ENCODE measurements at regions not wholly inside any gene's neighbourhood (a gene's known extent, or its start where the extent isn't known, plus 50 kb on each side); places are given as distances from the start of the nearest gene placed in this dataset.

DNA sequence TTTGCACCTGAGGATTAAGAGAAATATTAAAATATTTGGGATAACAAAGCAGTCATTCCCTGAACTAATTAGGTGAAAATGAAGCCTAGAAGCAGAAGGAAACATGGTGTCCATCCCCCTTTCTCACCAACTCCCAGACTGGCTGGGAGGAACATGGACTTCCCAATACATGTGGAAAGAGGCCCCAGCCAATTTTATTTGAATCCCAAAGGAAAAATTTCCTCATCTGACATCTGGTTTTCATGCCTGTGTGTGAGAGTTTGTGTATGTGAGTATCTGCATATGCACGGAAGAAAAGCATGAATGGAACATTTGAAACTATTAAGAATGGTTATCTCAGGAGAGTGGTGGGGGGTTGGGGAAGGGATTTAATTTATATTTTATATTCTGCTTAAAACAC lies 84.3 kb downstream of the COPS8 start:
- TF ChIP-seq, protein P1, sequence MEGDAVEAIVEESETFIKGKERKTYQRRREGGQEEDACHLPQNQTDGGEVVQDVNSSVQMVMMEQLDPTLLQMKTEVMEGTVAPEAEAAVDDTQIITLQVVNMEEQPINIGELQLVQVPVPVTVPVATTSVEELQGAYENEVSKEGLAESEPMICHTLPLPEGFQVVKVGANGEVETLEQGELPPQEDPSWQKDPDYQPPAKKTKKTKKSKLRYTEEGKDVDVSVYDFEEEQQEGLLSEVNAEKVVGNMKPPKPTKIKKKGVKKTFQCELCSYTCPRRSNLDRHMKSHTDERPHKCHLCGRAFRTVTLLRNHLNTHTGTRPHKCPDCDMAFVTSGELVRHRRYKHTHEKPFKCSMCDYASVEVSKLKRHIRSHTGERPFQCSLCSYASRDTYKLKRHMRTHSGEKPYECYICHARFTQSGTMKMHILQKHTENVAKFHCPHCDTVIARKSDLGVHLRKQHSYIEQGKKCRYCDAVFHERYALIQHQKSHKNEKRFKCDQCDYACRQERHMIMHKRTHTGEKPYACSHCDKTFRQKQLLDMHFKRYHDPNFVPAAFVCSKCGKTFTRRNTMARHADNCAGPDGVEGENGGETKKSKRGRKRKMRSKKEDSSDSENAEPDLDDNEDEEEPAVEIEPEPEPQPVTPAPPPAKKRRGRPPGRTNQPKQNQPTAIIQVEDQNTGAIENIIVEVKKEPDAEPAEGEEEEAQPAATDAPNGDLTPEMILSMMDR (IDR thresholded peaks at IDR 0.05), result no peak
- TF ChIP-seq YY1 (IDR thresholded peaks at IDR 0.05; ENCODE audit: low read depth) (no peak), EZH2phosphoT487 (IDR thresholded peaks at IDR 0.05; ENCODE audit: borderline replicate concordance, low read depth) (no peak), GABPA (IDR thresholded peaks at IDR 0.05; ENCODE audit: low read depth) (no peak), NFIC (IDR thresholded peaks at IDR 0.05; ENCODE audit: borderline replicate concordance) (no peak), RFX5 (IDR thresholded peaks at IDR 0.05; ENCODE audit: low read length) (no peak), POLR2AphosphoS5 (IDR thresholded peaks at IDR 0.05; ENCODE audit: low read depth, low read length) (no peak), SMC3 (IDR thresholded peaks at IDR 0.05; ENCODE audit: low read depth, low read length) (no peak), EP300 (IDR thresholded peaks at IDR 0.05; ENCODE audit: borderline replicate concordance in 1 of 2, low read depth in 1 of 2, low read length in 1 of 2) (no peak), MEF2A (IDR thresholded peaks at IDR 0.05; ENCODE audit: borderline replicate concordance, low read depth) (no peak), NRF1 (IDR thresholded peaks at IDR 0.05; ENCODE audit: low read depth, low read length) (no peak), CHD2 (IDR thresholded peaks at IDR 0.05; ENCODE audit: low read length, partially characterized antibody) (no peak), RAD21 (IDR thresholded peaks at IDR 0.05; ENCODE audit: low read length) (no peak)
- TF ChIP-seq, protein P2, sequence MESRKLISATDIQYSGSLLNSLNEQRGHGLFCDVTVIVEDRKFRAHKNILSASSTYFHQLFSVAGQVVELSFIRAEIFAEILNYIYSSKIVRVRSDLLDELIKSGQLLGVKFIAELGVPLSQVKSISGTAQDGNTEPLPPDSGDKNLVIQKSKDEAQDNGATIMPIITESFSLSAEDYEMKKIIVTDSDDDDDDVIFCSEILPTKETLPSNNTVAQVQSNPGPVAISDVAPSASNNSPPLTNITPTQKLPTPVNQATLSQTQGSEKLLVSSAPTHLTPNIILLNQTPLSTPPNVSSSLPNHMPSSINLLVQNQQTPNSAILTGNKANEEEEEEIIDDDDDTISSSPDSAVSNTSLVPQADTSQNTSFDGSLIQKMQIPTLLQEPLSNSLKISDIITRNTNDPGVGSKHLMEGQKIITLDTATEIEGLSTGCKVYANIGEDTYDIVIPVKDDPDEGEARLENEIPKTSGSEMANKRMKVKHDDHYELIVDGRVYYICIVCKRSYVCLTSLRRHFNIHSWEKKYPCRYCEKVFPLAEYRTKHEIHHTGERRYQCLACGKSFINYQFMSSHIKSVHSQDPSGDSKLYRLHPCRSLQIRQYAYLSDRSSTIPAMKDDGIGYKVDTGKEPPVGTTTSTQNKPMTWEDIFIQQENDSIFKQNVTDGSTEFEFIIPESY (IDR thresholded peaks at IDR 0.05; ENCODE audit: borderline replicate concordance, low read depth), result no peak
